ENCODE measurements at regions not wholly inside any gene's neighbourhood (a gene's known extent, or its start where the extent isn't known, plus 50 kb on each side); places are given as distances from the start of the nearest gene placed in this dataset.

- DNase-seq (ENCODE audit: low read depth) = no peak
These were observed 170.0 kb upstream of the PPARGC1A start for GRCh38 chr4:24059839-24060238.

GRCh38 chr4:24057915-24058559 lies 168.2 kb upstream of the PPARGC1A start:
- no peak for DNase-seq (ENCODE audit: low read depth)

GRCh38 chr4:24056289-24056688 lies 166.4 kb upstream of the PPARGC1A start:
- DNase-seq (ENCODE audit: low read depth) = peak; percentile 18

- no peak for DNase-seq (ENCODE audit: low read depth)
These were observed 165.8 kb upstream of the PPARGC1A start for GRCh38 chr4:24055623-24056022.

- no peak for DNase-seq (ENCODE audit: low read depth)
These were observed 165.1 kb upstream of the PPARGC1A start for GRCh38 chr4:24054910-24055309.

- DNase-seq (ENCODE audit: low read depth) = no peak
These were observed 164.1 kb upstream of the PPARGC1A start for GRCh38 chr4:24053934-24054333.

GRCh38 chr4:24044610-24045589 lies 155.1 kb upstream of the PPARGC1A start:
- no peak for DNase-seq (ENCODE audit: low read depth)

- DNase-seq (ENCODE audit: low read depth) = peak; percentile 36
These were observed 152.2 kb upstream of the PPARGC1A start for GRCh38 chr4:24042094-24042493.

GRCh38 chr4:24040811-24041210 lies 151.0 kb upstream of the PPARGC1A start:
- DNase-seq (ENCODE audit: low read depth) = no peak

- DNase-seq (ENCODE audit: low read depth) = no peak
These were observed 143.8 kb upstream of the PPARGC1A start for GRCh38 chr4:24033626-24034025.

GRCh38 chr4:24032371-24032989 lies 142.6 kb upstream of the PPARGC1A start:
- peak; percentile 4 for DNase-seq (ENCODE audit: low read depth)

- no peak for DNase-seq (ENCODE audit: low read depth)
These were observed 136.7 kb upstream of the PPARGC1A start for GRCh38 chr4:24026596-24026995.

GRCh38 chr4:24024605-24025004 lies 134.8 kb upstream of the PPARGC1A start:
- no peak for DNase-seq (ENCODE audit: low read depth)

GRCh38 chr4:24024157-24024556 lies 134.3 kb upstream of the PPARGC1A start:
- no peak for DNase-seq (ENCODE audit: low read depth)

- DNase-seq (ENCODE audit: low read depth) = no peak
These were observed 125.9 kb upstream of the PPARGC1A start for GRCh38 chr4:24015782-24016181.

- no peak for DNase-seq (ENCODE audit: low read depth)
These were observed 124.0 kb upstream of the PPARGC1A start for GRCh38 chr4:24013668-24014422.

- DNase-seq (ENCODE audit: low read depth) = no peak
These were observed 121.1 kb upstream of the PPARGC1A start for GRCh38 chr4:24010994-24011393.

GRCh38 chr4:24010573-24010972 lies 120.7 kb upstream of the PPARGC1A start:
- DNase-seq (ENCODE audit: low read depth) = no peak

- no peak for DNase-seq (ENCODE audit: low read depth)
These were observed 118.0 kb upstream of the PPARGC1A start for GRCh38 chr4:24007860-24008261.

GRCh38 chr4:24006269-24006668 lies 116.4 kb upstream of the PPARGC1A start:
- DNase-seq (ENCODE audit: low read depth) = no peak

- no peak for DNase-seq (ENCODE audit: low read depth)
These were observed 114.1 kb upstream of the PPARGC1A start for GRCh38 chr4:24003926-24004325.

- no peak for DNase-seq (ENCODE audit: low read depth)
These were observed 113.6 kb upstream of the PPARGC1A start for GRCh38 chr4:24003496-24003895.

All from RPMI7951 (cell line).